Cardiac fibroblast (primary cell): ENCODE measurements at regions not wholly inside any gene's neighbourhood (a gene's known extent, or its start where the extent isn't known, plus 50 kb on each side); places are given as distances from the start of the nearest gene placed in this dataset.

Source experiments
- DNase-seq, 2 donors: peaks; one replicate each; pipeline versions ENCODE4 v3.0.0 to v3.0.0-alpha.2; 2010; ENCODE audit warnings: low read depth in 2 of 2
- H3K4me3 ChIP-seq, 2 donors: replicated peaks in 1 of 2; 1 replicate in 1 of 2; 2 replicates in 1 of 2; pipeline ENCODE4 v1.5.1; 2011; ENCODE audit warnings: low read depth in 2 of 2, low read length in 2 of 2, mild to moderate bottlenecking in 2 of 2, moderate library complexity in 1 of 2
- TF ChIP-seq, protein P1 (sequence below): IDR thresholded peaks from one replicate; pipeline ENCODE4 v1.5.1; 2011; ENCODE audit warnings: low read depth, mild to moderate bottlenecking, low read length, inconsistent platforms

DNA sequence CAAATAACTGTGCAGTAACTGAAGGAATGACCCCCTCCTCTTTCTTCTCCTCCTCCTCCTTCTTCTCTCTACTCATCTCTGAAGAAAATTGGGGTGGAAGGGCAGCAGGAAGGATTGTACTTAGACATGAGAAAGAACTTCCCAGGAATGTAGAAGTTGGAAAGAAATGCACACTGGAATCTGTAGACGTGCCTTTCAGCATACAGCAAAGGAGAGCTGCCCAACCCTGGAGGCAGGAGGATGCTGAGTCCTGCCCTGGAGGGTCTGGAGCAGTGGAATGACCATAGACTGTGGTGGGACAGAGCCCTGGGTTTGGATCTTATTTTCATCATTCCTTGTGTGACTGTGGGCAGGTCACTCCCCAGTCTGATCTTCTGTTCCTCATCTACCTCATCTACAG lies 80.1 kb downstream of the PJA1 start:
- no peak overlapping the region for H3K4me3 ChIP-seq
- TF ChIP-seq, protein P1, sequence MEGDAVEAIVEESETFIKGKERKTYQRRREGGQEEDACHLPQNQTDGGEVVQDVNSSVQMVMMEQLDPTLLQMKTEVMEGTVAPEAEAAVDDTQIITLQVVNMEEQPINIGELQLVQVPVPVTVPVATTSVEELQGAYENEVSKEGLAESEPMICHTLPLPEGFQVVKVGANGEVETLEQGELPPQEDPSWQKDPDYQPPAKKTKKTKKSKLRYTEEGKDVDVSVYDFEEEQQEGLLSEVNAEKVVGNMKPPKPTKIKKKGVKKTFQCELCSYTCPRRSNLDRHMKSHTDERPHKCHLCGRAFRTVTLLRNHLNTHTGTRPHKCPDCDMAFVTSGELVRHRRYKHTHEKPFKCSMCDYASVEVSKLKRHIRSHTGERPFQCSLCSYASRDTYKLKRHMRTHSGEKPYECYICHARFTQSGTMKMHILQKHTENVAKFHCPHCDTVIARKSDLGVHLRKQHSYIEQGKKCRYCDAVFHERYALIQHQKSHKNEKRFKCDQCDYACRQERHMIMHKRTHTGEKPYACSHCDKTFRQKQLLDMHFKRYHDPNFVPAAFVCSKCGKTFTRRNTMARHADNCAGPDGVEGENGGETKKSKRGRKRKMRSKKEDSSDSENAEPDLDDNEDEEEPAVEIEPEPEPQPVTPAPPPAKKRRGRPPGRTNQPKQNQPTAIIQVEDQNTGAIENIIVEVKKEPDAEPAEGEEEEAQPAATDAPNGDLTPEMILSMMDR, result no peak
- DNase-seq, result no peak

DNA sequence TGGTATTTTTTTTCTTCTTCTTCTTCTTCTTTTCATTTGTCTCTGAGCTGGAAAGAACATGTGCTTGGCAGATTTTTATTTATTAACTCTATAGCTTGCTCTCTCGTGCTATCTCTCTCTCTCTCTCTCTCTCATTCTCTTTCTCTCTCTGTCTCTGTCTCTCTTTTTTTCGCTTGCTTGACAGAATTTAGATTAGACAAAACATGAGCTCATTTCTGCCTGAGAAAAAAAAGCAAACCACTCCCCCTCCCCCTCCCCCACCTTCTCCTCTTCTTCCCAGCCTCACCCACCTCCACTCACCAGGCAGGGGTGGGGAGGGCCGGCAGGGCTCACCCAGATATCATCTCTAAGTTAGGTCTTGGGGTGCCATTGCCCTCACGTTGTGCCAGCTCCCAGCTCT lies 81.5 kb downstream of the PJA1 start:
- TF ChIP-seq, protein P1, result no peak

DNA sequence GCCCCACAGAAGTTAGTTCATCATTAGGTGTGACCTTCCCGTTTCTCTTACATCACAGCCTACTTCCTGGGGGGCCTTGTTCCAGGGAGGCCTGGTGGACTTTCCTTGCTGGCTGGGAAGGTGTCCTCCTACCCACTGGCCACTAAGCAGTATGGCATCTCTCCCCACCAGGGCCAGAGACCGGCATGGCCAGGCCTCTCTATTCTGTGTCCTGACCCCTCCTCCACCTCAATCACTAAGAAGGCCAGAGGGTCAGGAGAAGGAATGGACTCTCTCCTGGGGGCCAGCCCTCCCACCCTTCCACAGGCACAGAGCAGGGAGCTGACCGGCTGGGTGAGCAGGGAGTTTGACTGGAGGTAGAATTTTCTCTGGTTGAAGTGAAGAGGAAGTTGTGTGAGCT lies 81.9 kb downstream of the PJA1 start:
- DNase-seq, result no peak
- TF ChIP-seq, protein P1, result no peak
- no peak overlapping the region for H3K4me3 ChIP-seq

More for the DNA sequence above, 81.5 kb downstream of the PJA1 start:
- H3K4me3 ChIP-seq, result no peak overlapping the region
- no peak for DNase-seq

DNA sequence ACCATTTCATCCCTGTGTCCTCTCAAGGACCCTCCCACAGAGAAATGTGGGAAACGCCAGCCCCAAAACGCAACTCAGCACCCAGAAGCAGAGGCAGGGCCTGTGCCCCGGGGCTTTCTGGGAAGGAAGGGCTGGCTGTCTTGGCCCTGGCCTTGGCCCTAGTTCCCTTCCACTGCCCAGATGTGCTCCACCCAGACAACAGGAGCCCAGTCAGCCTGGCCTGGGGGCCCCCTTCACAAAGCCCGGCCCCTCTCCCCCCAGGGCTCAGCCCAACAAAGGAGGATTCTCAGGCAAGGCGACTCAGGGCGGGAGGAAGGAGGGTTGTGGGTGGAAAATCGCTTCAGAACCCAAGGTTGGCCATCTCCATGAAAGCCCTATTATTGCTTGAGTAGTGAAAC lies 82.5 kb downstream of the PJA1 start:
- no peak overlapping the region for H3K4me3 ChIP-seq
- no peak for DNase-seq
- TF ChIP-seq, protein P1, result no peak

DNA sequence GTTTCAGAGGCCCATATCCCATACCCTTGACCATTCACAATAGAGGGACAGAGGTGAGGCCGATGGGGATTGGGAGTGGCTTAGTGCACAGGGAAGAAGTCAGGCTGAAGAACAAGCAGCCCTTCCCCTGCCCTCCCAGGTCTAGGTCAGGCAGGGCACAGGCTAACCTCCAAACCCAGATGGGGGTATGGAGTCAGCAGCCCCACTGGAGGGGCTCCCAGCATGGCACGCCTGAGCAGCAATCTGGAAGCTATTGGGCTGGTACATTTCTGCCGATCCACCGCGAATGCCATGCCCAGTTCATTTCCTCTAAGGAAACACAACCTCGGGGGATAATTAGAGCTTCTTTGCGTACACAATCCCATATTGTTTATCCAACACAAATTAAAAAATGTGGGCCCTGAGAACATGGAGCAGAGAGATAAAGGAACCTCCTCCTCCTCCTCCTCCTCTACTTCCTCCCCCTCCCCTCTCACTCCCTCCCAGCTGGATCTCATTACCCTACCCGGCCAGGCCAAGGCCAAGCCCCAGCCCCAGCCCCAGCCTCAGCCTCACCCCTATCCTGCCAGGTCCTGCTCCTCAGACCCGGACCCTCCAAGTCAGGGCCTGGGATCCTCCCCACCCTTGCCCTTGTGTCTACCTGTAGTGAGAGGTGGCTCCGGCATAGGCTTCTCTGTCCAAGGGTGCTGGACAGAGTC lies 83.0 kb downstream of the PJA1 start:
- TF ChIP-seq, protein P1, result no peak
- no peak for DNase-seq

DNA sequence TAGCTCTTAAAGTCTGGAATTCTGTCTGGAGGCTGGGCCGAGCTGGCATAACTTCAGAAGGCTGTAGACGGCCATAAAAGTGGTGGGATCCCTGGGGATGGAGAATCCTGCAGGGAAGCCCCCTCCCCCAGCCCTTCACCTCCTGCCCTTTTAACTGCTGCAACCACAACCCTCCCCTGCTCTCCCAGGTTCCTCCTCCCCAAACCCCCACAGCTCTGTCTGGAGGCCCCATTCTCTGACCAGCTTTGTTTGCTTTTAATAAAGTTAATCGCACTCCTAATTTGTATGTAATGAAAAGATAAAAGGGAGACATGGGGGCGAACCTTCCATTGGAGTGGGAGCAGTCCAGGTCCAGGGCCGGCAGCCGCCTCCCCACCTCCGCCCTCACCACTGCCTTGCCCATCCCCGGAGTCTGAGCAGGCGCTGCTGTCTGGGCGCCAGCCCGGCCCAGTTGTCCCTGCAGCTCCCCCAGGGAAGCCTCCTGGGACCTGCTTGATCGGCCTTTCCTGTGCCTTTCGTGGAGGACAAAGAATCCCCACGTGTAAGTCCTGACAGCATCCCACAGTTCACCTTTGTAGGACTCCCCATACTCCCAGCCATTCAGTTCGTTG lies 84.3 kb downstream of the PJA1 start:
- DNase-seq, result no peak
- TF ChIP-seq, protein P1, result no peak
- no peak overlapping the region for H3K4me3 ChIP-seq

More for the DNA sequence above, 83.0 kb downstream of the PJA1 start:
- no peak overlapping the region for H3K4me3 ChIP-seq
